Neural crest cell (in vitro differentiated cells): ENCODE measurements at regions not wholly inside any gene's neighbourhood (a gene's known extent, or its start where the extent isn't known, plus 50 kb on each side); places are given as distances from the start of the nearest gene placed in this dataset.

Experiments used
- DNase-seq: peaks from one replicate; pipeline ENCODE4 v3.0.0; 2021; ENCODE audit warnings: low read depth, mixed read lengths, low spot score
- H3K27ac Mint-ChIP-seq: one replicate; pipeline ENCODE4 v1.8.0; 2021; ENCODE audit warnings: mild to moderate bottlenecking, mixed read lengths; ENCODE audit not compliant: unreplicated experiment
- H3K27me3 Mint-ChIP-seq: 2 replicates; pipeline ENCODE4 v1.8.0; 2021; ENCODE audit warnings: low read depth, mild to moderate bottlenecking, mixed read lengths
- H3K36me3 Mint-ChIP-seq: 2 replicates; pipeline ENCODE4 v1.8.0; 2021; ENCODE audit warnings: low read depth, mild to moderate bottlenecking, mixed read lengths
- H3K4me1 Mint-ChIP-seq: 2 replicates; pipeline ENCODE4 v1.8.0; 2021; ENCODE audit warnings: mixed read lengths
- H3K4me3 Mint-ChIP-seq: one replicate; pipeline ENCODE4 v1.8.0; 2021; ENCODE audit warnings: mild to moderate bottlenecking, mixed read lengths
- H3K9me3 Mint-ChIP-seq: 2 replicates; pipeline ENCODE4 v1.8.0; 2021; ENCODE audit warnings: mixed read lengths
- TF ChIP-seq, protein P1 (sequence below): fragments of 200-600 bp; sonication (generic); conservative IDR thresholded peaks from 2 replicates; pipeline ENCODE4 v1.5.0; 2021; ENCODE audit warnings: antibody characterized with exemption, mild to moderate bottlenecking

DNA sequence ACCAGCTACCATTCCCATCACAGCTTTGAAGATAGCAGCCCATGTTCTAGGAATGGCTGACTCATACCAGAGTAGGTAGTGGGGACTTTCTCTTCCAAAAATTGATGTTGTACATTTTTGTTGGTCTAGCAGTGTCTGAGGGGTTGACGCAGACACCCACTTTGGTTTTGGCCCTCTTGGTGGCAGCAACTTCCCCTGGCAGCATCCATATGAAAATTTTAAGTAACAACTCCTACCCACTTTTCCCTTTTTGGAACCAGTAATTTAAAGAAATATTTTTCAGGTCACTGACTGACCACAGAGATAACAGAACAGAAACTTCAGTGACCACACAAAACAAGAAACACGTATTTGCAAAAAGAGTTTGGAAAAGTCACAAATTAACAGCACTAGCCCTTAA, 162.0 kb upstream of the TMCC3 start:
- TF ChIP-seq, protein P1, sequence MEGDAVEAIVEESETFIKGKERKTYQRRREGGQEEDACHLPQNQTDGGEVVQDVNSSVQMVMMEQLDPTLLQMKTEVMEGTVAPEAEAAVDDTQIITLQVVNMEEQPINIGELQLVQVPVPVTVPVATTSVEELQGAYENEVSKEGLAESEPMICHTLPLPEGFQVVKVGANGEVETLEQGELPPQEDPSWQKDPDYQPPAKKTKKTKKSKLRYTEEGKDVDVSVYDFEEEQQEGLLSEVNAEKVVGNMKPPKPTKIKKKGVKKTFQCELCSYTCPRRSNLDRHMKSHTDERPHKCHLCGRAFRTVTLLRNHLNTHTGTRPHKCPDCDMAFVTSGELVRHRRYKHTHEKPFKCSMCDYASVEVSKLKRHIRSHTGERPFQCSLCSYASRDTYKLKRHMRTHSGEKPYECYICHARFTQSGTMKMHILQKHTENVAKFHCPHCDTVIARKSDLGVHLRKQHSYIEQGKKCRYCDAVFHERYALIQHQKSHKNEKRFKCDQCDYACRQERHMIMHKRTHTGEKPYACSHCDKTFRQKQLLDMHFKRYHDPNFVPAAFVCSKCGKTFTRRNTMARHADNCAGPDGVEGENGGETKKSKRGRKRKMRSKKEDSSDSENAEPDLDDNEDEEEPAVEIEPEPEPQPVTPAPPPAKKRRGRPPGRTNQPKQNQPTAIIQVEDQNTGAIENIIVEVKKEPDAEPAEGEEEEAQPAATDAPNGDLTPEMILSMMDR: no peak
- Mint-ChIP-seq H3K4me3 (no peak overlapping the region), H3K27me3 (no peaks in the 10 kb centered on the region), H3K9me3 (peaks cover 27% of the 10 kb centered on the region), H3K36me3 (peaks cover 7% of the 10 kb centered on the region), H3K4me1 (peaks cover 6% of the 10 kb centered on the region), H3K27ac (no peak overlapping the region)
- no peak for DNase-seq

DNA sequence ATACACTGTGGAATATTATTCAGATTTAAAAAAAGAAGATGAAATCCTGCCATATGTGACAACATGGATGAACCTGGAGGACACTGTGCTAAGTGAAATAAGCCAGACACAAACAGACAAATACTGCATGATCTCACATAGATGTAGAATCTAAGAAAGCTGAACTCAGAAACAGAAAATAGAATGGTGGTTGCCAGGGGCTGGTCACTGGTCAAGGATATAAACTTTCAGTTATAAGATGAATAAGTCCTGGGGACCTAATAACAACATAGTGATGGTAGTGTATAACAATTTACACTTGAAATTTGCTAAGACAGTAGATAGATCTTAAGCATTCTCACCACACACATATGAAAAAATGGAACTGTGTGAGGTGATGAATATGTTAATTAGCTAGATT, 161.3 kb upstream of the TMCC3 start:
- Mint-ChIP-seq H3K9me3 (peaks cover 27% of the 10 kb centered on the region), H3K4me1 (peaks cover 6% of the 10 kb centered on the region), H3K36me3 (peaks cover 7% of the 10 kb centered on the region), H3K27me3 (no peaks in the 10 kb centered on the region), H3K4me3 (no peak overlapping the region), H3K27ac (no peak overlapping the region)
- TF ChIP-seq, protein P1: no peak
- DNase-seq: no peak

DNA sequence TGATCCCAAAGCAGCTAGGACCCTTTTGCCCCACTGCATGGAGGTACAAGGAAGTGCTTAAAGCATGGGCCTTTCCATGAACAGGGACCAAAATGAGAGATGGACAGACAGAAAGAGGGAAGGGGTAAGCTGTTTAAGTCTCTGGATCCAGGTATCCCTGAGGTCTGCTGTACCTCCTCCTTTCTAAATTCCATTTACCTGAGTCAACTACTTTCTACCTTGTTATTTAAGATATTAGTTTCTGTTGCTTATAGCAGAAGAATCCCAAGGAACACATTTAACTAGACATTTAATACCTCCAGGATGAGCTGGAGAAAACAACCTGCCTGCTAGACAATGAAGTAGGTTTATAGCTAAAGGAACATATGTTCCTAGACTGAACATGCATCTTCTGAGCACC, 157.6 kb upstream of the TMCC3 start:
- Mint-ChIP-seq H3K4me3 (no peak overlapping the region), H3K4me1 (no peaks in the 10 kb centered on the region), H3K27me3 (no peaks in the 10 kb centered on the region), H3K27ac (no peak overlapping the region), H3K9me3 (peaks cover 19% of the 10 kb centered on the region), H3K36me3 (no peaks in the 10 kb centered on the region)
- TF ChIP-seq, protein P1: no peak
- DNase-seq: no peak

DNA sequence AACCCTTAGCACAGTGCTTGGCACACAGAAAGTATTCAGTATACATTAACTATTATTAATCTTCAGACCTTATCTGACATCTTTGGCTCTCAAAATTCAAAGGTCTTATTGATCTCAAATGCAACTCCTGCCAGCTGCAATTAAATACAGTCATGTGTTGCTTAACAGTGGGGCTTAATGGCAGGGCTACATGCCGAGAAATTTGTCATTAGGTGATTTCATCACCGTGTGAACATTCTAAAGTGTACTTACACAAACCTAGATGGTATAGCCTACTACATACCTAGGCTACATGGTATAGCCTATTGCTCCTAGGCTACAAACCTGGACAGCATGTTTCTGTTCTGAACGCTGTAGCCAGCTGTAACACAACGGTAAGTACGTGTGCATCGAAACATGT, 156.3 kb upstream of the TMCC3 start:
- Mint-ChIP-seq H3K4me1 (no peaks in the 10 kb centered on the region), H3K27me3 (no peaks in the 10 kb centered on the region), H3K4me3 (no peak overlapping the region), H3K9me3 (peaks cover 16% of the 10 kb centered on the region), H3K36me3 (no peaks in the 10 kb centered on the region), H3K27ac (no peak overlapping the region)
- no peak for DNase-seq
- TF ChIP-seq, protein P1: no peak

DNA sequence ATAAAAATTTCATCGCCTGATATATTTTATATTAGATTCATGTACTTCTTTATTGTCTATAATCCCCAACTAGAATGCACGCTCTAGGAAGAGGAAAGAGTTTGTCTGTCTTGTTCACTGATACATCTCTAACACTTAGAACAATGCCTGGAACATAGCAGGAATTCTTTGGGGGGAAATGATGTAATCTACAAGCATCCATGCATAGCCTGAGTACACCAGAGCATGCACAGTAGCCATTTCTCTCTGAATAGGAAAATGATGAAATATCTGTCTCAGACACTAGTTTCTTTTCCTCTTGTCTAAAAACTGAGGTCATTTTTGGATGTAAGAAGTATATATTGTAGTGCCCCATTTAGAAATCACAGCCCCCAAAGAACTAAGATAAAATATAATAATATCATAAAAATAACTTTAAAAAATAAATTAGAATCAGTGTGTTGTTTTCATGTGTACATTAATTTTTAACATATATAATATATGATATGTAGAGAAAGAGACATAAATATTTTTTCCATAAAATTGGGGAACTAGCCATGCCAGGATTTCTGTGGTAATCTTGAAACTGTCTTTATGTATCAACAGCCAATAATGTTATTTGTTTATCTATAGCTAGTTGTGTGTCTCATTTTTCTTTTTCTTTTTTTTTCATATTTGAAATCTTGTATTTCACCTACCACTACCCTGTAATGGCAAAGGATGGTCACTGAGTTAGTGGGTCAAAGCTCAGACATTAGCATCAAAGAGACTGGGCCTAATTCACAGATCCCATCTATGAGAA, 155.6 kb upstream of the TMCC3 start:
- H3K4me1 Mint-ChIP-seq: no peaks in the 10 kb centered on the region
- H3K27ac Mint-ChIP-seq: peak overlapping the region; percentile 20
- H3K36me3 Mint-ChIP-seq: no peaks in the 10 kb centered on the region
- DNase-seq: no peak
- TF ChIP-seq, protein P1: no peak
- peaks cover 14% of the 10 kb centered on the region for H3K9me3 Mint-ChIP-seq
- H3K4me3 Mint-ChIP-seq: no peak overlapping the region
- no peaks in the 10 kb centered on the region for H3K27me3 Mint-ChIP-seq
